ENCODE measurements at regions not wholly inside any gene's neighbourhood (a gene's known extent, or its start where the extent isn't known, plus 50 kb on each side); places are given as distances from the start of the nearest gene placed in this dataset.

- DNase-seq (ENCODE audit: low read depth in 2 of 2) = no peak
Measured at GRCh38 chr21:31410499-31411131, 66.6 kb upstream of the TIAM1 start.

GRCh38 chr21:31409831-31410487 lies 65.9 kb upstream of the TIAM1 start:
- DNase-seq (ENCODE audit: low read depth in 2 of 2) = no peak

GRCh38 chr21:31408301-31409088 lies 64.4 kb upstream of the TIAM1 start:
- no peak for DNase-seq (ENCODE audit: low read depth in 2 of 2)

GRCh38 chr21:31406510-31406909 lies 62.4 kb upstream of the TIAM1 start:
- no peak for DNase-seq (ENCODE audit: low read depth in 2 of 2)

GRCh38 chr21:31405604-31406003 lies 61.5 kb upstream of the TIAM1 start:
- no peak for DNase-seq (ENCODE audit: low read depth in 2 of 2)

GRCh38 chr21:31403596-31404333 lies 59.7 kb upstream of the TIAM1 start:
- DNase-seq (ENCODE audit: low read depth in 2 of 2) = no peak

- no peak for DNase-seq (ENCODE audit: low read depth in 2 of 2)
Measured at GRCh38 chr21:31399591-31399990, 55.5 kb upstream of the TIAM1 start.

GRCh38 chr21:31398574-31398973 lies 54.5 kb upstream of the TIAM1 start:
- no peak for DNase-seq (ENCODE audit: low read depth in 2 of 2)

GRCh38 chr21:31397939-31398338 lies 53.9 kb upstream of the TIAM1 start:
- no peak for DNase-seq (ENCODE audit: low read depth in 2 of 2)

GRCh38 chr21:31397515-31397926 lies 53.5 kb upstream of the TIAM1 start:
- DNase-seq (ENCODE audit: low read depth in 2 of 2) = no peak

- DNase-seq (ENCODE audit: low read depth in 2 of 2) = no peak
Measured at GRCh38 chr21:31397030-31397429, 53.0 kb upstream of the TIAM1 start.

- no peak for DNase-seq (ENCODE audit: low read depth in 2 of 2)
Measured at GRCh38 chr21:31396399-31396798, 52.3 kb upstream of the TIAM1 start.

GRCh38 chr21:31395791-31396190 lies 51.7 kb upstream of the TIAM1 start:
- DNase-seq (ENCODE audit: low read depth in 2 of 2) = no peak

- DNase-seq (ENCODE audit: low read depth in 2 of 2) = no peak
Measured at GRCh38 chr21:31395268-31395667, 51.2 kb upstream of the TIAM1 start.

GRCh38 chr21:31394309-31394708 lies 50.2 kb upstream of the TIAM1 start:
- DNase-seq (ENCODE audit: low read depth in 2 of 2) = no peak
